Neural progenitor cell (in vitro differentiated cells): ENCODE measurements at regions not wholly inside any gene's neighbourhood (a gene's known extent, or its start where the extent isn't known, plus 50 kb on each side); places are given as distances from the start of the nearest gene placed in this dataset.

Experiments used
- EZH2 ChIP-seq: fragments of 200-600 bp; sonication (generic); IDR thresholded peaks from 2 replicates; pipeline ENCODE4 v1.6.1; 2017; ENCODE audit warnings: antibody characterized with exemption, mild to moderate bottlenecking, moderate library complexity
- EZH2phosphoT487 ChIP-seq: fragments of 200-600 bp; sonication (generic); IDR thresholded peaks from 2 replicates; pipeline ENCODE4 v1.6.1; 2017; ENCODE audit warnings: antibody characterized with exemption
- TF ChIP-seq, protein P1 (sequence below): fragments of 200-600 bp; sonication (generic); IDR thresholded peaks from 2 replicates; pipeline ENCODE4 v1.5.1; 2017; ENCODE audit warnings: antibody characterized with exemption, mild to moderate bottlenecking

DNA sequence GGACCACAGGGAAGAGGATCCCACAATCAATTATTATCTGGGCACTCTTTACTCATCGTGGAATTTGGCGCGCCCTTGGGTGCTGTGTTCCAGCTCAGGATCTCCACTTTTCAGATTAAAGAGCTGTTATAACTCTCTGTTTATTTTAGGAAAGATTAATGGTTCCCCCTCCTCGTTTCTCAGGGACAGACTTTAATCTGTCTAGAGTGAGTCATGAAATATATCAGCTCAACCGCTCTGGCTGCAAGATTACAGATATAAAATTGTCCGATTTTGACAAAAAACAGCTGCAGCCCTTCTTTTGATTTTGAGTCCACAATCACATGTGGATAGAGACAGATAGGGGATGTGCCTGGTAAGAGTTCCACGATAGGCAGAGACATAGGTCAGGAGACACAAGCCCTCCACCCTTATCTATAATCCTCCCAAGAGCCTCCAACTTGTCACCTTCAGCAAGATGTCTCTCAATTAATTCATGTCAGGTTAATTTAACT, 77.6 kb upstream of the ANKRD55 start:
- TF ChIP-seq, protein P1, sequence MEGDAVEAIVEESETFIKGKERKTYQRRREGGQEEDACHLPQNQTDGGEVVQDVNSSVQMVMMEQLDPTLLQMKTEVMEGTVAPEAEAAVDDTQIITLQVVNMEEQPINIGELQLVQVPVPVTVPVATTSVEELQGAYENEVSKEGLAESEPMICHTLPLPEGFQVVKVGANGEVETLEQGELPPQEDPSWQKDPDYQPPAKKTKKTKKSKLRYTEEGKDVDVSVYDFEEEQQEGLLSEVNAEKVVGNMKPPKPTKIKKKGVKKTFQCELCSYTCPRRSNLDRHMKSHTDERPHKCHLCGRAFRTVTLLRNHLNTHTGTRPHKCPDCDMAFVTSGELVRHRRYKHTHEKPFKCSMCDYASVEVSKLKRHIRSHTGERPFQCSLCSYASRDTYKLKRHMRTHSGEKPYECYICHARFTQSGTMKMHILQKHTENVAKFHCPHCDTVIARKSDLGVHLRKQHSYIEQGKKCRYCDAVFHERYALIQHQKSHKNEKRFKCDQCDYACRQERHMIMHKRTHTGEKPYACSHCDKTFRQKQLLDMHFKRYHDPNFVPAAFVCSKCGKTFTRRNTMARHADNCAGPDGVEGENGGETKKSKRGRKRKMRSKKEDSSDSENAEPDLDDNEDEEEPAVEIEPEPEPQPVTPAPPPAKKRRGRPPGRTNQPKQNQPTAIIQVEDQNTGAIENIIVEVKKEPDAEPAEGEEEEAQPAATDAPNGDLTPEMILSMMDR: no peak
- TF ChIP-seq EZH2phosphoT487: no peak
- TF ChIP-seq EZH2: no peak
